ENCODE measurements at regions not wholly inside any gene's neighbourhood (a gene's known extent, or its start where the extent isn't known, plus 50 kb on each side); places are given as distances from the start of the nearest gene placed in this dataset.

DNA sequence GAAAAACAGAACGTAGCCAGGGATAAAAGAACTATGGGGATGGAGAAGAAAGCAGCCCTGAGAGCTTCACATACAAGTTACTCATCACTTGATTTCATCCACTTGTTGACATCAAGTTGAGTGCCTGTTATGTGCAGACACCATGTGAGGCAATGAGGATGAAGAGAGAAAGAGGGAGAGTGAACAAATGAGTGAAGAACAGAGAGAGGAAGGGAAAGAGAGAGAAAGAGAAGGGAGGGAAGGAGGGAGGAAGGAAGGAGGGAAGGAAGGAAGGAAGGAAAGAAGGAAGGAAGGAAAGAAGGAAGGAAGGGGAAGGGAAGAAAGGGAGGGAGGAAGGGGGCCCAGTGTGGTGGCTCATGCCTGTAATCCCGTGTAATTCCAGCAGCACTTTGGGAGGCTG is 72.3 kb upstream of the SMAD3 start (continued):
- no peak for TF ChIP-seq ZNF114 (CRISPR knock-in tag; IDR thresholded peaks at IDR 0.05)
- TF ChIP-seq CREB1 (CRISPR knock-in tag; IDR thresholded peaks at IDR 0.05; ENCODE audit: low read depth) = no peak
- TF ChIP-seq EZH2 (IDR thresholded peaks at IDR 0.05; ENCODE audit: low read depth, unreplicated experiment) = no peak
- TF ChIP-seq NANOG (IDR thresholded peaks at IDR 0.05; ENCODE audit: borderline replicate concordance) = no peak
- TF ChIP-seq, protein P1, sequence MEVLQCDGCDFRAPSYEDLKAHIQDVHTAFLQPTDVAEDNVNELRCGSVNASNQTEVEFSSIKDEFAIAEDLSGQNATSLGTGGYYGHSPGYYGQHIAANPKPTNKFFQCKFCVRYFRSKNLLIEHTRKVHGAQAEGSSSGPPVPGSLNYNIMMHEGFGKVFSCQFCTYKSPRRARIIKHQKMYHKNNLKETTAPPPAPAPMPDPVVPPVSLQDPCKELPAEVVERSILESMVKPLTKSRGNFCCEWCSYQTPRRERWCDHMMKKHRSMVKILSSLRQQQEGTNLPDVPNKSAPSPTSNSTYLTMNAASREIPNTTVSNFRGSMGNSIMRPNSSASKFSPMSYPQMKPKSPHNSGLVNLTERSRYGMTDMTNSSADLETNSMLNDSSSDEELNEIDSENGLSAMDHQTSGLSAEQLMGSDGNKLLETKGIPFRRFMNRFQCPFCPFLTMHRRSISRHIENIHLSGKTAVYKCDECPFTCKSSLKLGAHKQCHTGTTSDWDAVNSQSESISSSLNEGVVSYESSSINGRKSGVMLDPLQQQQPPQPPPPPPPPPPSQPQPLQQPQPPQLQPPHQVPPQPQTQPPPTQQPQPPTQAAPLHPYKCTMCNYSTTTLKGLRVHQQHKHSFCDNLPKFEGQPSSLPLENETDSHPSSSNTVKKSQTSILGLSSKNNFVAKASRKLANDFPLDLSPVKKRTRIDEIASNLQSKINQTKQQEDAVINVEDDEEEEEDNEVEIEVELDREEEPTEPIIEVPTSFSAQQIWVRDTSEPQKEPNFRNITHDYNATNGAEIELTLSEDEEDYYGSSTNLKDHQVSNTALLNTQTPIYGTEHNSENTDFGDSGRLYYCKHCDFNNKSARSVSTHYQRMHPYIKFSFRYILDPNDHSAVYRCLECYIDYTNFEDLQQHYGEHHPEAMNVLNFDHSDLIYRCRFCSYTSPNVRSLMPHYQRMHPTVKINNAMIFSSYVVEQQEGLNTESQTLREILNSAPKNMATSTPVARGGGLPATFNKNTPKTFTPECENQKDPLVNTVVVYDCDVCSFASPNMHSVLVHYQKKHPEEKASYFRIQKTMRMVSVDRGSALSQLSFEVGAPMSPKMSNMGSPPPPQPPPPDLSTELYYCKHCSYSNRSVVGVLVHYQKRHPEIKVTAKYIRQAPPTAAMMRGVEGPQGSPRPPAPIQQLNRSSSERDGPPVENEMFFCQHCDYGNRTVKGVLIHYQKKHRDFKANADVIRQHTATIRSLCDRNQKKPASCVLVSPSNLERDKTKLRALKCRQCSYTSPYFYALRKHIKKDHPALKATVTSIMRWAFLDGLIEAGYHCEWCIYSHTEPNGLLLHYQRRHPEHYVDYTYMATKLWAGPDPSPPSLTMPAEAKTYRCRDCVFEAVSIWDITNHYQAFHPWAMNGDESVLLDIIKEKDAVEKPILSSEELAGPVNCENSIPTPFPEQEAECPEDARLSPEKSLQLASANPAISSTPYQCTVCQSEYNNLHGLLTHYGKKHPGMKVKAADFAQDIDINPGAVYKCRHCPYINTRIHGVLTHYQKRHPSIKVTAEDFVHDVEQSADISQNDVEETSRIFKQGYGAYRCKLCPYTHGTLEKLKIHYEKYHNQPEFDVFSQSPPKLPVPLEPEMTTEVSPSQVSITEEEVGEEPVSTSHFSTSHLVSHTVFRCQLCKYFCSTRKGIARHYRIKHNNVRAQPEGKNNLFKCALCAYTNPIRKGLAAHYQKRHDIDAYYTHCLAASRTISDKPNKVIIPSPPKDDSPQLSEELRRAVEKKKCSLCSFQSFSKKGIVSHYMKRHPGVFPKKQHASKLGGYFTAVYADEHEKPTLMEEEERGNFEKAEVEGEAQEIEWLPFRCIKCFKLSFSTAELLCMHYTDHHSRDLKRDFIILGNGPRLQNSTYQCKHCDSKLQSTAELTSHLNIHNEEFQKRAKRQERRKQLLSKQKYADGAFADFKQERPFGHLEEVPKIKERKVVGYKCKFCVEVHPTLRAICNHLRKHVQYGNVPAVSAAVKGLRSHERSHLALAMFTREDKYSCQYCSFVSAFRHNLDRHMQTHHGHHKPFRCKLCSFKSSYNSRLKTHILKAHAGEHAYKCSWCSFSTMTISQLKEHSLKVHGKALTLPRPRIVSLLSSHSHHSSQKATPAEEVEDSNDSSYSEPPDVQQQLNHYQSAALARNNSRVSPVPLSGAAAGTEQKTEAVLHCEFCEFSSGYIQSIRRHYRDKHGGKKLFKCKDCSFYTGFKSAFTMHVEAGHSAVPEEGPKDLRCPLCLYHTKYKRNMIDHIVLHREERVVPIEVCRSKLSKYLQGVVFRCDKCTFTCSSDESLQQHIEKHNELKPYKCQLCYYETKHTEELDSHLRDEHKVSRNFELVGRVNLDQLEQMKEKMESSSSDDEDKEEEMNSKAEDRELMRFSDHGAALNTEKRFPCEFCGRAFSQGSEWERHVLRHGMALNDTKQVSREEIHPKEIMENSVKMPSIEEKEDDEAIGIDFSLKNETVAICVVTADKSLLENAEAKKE (CRISPR knock-in tag; IDR thresholded peaks at IDR 0.05) = no peak
- no peak for TF ChIP-seq JUNB (IDR thresholded peaks at IDR 0.05; ENCODE audit: unreplicated experiment)

DNA sequence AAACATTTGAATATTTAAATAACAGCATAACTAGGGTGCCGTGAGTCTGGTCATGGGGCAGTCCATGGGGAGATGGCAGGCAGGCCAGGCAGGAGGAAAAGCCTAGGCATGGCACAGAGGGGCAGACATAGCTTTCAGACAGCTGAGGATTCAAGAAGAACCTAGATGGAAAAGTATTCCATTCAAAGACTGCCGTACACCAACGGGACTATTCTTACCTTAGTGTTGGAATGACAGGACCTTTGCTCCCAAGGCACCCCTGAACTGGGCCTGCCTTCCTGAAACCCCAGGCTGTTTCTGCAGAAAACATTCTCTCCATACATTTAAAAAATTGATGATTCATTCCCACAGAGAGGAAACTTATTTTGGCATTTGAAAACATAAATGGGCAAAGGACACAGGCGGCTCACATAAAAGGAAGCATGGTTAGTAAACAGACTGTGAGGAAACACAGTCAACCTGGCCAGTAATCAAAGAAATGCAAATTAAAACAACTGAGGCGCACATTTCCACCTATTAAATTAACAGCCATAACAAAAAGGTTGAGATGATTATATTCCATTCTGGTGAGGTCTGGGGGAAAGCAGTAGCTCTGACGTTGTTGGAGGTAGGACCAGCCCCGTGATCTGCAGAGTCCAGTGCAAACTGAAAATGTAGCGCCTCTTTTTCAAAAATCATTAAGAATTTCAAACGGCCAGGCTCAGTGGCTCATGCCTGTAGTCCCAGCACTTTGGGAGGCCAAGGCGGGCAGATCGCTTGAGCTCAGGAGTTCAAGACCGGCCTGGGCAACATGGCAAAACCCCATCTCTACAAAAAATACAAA is 71.3 kb upstream of the SMAD3 start:
- DNase-seq (ENCODE audit: low spot score) (no peak), ATAC-seq (no peak)
- Histone ChIP-seq H3K36me3 (ENCODE audit: insufficient read depth) (no peaks in the 10 kb centered on the region), H3K4me3 (no peak overlapping the region), H3K27ac (ENCODE audit: low read depth) (no peak overlapping the region), H4K20me1 (replicated peaks; ENCODE audit: insufficient read depth) (no peaks in the 10 kb centered on the region), H3F3A (replicated peaks; ENCODE audit: low read depth) (no peaks in the 10 kb centered on the region), H2AFZ (no peak overlapping the region), H3K4me1 (ENCODE audit: insufficient read depth) (no peaks in the 10 kb centered on the region; the same call in 1 of the 2 replicates), H3K9me2 (ENCODE audit: insufficient read depth) (no peaks in the 10 kb centered on the region), H3K79me2 (replicated peaks; ENCODE audit: insufficient read depth) (no peaks in the 10 kb centered on the region), H3K27me3 (ENCODE audit: insufficient read depth) (no peaks in the 10 kb centered on the region), H3K4me2 (no peak overlapping the region)
- Mint-ChIP-seq H3K4me1 (no peaks in the 10 kb centered on the region; the same call in 2 of the 3 replicates), H3K27ac (no peak overlapping the region), H3K4me3 (no peak overlapping the region), H3K27me3 (ENCODE audit: insufficient read depth, low read depth, poor library complexity) (no peaks in the 10 kb centered on the region), H3K36me3 (ENCODE audit: low read depth) (no peaks in the 10 kb centered on the region; the same call in 1 of the 3 replicates), H3K9me3 (no peaks in the 10 kb centered on the region)
- TF ChIP-seq, protein P2, sequence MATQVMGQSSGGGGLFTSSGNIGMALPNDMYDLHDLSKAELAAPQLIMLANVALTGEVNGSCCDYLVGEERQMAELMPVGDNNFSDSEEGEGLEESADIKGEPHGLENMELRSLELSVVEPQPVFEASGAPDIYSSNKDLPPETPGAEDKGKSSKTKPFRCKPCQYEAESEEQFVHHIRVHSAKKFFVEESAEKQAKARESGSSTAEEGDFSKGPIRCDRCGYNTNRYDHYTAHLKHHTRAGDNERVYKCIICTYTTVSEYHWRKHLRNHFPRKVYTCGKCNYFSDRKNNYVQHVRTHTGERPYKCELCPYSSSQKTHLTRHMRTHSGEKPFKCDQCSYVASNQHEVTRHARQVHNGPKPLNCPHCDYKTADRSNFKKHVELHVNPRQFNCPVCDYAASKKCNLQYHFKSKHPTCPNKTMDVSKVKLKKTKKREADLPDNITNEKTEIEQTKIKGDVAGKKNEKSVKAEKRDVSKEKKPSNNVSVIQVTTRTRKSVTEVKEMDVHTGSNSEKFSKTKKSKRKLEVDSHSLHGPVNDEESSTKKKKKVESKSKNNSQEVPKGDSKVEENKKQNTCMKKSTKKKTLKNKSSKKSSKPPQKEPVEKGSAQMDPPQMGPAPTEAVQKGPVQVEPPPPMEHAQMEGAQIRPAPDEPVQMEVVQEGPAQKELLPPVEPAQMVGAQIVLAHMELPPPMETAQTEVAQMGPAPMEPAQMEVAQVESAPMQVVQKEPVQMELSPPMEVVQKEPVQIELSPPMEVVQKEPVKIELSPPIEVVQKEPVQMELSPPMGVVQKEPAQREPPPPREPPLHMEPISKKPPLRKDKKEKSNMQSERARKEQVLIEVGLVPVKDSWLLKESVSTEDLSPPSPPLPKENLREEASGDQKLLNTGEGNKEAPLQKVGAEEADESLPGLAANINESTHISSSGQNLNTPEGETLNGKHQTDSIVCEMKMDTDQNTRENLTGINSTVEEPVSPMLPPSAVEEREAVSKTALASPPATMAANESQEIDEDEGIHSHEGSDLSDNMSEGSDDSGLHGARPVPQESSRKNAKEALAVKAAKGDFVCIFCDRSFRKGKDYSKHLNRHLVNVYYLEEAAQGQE (IDR thresholded peaks at IDR 0.05; ENCODE audit: unreplicated experiment) = no peak
- TF ChIP-seq JUNB (IDR thresholded peaks at IDR 0.05; ENCODE audit: unreplicated experiment) (no peak), NANOG (IDR thresholded peaks at IDR 0.05; ENCODE audit: borderline replicate concordance) (no peak), CREB1 (CRISPR knock-in tag; IDR thresholded peaks at IDR 0.05; ENCODE audit: low read depth) (no peak), POLR2AphosphoS5 (IDR thresholded peaks at IDR 0.05; ENCODE audit: low read depth) (no peak), EZH2phosphoT487 (IDR thresholded peaks at IDR 0.05; ENCODE audit: unreplicated experiment) (no peak), STAT1 (IDR thresholded peaks at IDR 0.05; ENCODE audit: unreplicated experiment) (no peak)
- TF ChIP-seq, protein P3, sequence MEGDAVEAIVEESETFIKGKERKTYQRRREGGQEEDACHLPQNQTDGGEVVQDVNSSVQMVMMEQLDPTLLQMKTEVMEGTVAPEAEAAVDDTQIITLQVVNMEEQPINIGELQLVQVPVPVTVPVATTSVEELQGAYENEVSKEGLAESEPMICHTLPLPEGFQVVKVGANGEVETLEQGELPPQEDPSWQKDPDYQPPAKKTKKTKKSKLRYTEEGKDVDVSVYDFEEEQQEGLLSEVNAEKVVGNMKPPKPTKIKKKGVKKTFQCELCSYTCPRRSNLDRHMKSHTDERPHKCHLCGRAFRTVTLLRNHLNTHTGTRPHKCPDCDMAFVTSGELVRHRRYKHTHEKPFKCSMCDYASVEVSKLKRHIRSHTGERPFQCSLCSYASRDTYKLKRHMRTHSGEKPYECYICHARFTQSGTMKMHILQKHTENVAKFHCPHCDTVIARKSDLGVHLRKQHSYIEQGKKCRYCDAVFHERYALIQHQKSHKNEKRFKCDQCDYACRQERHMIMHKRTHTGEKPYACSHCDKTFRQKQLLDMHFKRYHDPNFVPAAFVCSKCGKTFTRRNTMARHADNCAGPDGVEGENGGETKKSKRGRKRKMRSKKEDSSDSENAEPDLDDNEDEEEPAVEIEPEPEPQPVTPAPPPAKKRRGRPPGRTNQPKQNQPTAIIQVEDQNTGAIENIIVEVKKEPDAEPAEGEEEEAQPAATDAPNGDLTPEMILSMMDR (conservative IDR thresholded peaks at IDR 0.05; ENCODE audit: low read depth in 2 of 2) = no peak
- TF ChIP-seq, protein P4, sequence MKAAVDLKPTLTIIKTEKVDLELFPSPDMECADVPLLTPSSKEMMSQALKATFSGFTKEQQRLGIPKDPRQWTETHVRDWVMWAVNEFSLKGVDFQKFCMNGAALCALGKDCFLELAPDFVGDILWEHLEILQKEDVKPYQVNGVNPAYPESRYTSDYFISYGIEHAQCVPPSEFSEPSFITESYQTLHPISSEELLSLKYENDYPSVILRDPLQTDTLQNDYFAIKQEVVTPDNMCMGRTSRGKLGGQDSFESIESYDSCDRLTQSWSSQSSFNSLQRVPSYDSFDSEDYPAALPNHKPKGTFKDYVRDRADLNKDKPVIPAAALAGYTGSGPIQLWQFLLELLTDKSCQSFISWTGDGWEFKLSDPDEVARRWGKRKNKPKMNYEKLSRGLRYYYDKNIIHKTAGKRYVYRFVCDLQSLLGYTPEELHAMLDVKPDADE (IDR thresholded peaks at IDR 0.05) = no peak

Data from GM23338 (cell line).